ENCODE measurements at regions not wholly inside any gene's neighbourhood (a gene's known extent, or its start where the extent isn't known, plus 50 kb on each side); places are given as distances from the start of the nearest gene placed in this dataset.

DNA sequence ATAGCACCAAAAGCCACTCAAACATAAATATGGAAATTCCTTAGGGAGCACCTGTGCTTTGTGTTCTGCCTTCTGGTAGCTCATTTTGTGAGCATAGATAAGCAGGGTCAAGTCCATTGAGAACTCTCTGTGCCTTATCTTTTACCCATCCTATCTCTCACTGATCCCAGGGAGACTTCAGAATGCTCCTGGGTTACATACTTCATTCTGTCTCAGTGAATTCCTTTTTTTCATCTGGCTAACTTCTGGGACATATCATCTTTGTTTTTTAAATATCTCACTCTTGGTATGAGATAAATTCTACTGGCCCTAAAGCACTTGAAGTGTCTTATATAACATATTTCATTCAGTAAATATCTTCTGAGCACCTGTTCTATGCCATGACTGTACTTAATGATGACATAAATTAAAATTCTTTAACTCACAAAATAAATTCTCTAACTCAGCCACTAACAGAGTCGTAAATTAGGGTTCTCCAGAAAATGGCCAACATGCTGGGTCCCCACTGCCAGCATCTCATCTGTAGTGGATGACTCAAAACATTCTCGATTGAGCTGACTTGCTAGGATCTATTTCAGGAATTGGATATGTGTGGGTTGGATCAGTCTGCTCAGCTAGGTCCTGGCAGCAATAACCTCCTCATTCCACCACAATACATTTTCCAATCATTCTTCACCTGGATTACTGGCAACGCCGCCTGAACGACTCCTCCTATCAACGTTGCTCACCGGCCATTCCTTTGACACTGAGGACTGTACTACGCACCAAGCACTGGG is 170.2 kb downstream of the FOXO1 start:
- no peak for DNase-seq (ENCODE audit: low read depth in 3 of 3)

DNA sequence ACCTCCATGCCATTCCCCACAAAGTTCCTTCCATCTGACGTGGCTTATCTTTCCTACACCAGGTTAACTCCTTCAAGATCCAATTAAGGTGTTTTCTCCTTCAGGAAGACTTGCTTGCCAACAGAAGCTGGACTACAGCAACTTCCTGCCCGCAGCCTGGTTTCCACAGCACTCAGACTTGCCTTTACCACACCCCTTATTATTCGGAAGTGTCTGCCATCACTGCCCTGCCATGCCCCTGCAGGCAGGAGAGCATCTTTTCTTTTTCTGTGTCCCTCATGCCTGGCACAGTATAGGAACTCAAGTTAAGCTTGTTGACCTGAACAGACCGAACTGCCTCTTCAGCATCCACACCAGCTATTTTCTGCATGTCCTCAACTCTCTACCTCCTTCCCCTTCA is 168.0 kb downstream of the FOXO1 start:
- no peak for DNase-seq (ENCODE audit: low read depth in 3 of 3)

DNA sequence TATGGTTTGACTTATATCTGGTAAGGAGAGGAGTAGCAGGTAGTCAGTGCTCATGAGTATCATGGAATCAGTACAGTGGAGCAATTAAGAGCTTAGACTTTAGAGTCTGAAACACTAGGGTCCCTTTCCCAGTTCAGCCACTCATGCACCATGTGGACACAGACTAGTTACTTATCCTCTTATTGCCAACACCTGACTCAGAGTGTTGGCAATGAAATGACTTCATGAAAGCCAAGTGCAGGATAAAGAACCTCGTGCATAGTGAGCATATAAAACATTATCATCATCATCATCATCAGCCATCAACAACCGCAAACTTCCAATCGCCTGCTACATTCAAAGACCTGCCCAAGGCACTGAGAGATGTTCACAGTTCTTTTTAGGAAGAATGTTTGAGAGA is 164.2 kb downstream of the FOXO1 start:
- no peak for DNase-seq (ENCODE audit: low read depth in 3 of 3)

DNA sequence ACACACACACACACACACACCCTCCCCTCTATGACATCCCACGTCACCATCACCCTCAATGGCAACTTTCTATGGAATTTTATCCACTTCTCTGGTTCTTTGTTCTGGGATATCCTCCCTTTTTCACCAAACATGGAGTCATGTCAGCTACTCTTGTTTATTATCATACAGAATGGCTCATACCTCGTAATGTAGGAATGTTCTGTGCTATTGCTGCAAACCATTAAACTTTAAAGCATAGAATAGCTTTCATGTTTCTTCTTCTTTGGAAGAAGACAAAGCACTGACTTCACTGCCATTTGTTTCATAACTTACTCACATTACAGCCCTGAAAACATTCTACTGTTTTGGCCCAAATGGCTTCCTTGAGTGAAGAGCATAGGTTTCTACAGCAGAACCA is 163.4 kb downstream of the FOXO1 start:
- no peak for DNase-seq (ENCODE audit: low read depth in 3 of 3)

DNA sequence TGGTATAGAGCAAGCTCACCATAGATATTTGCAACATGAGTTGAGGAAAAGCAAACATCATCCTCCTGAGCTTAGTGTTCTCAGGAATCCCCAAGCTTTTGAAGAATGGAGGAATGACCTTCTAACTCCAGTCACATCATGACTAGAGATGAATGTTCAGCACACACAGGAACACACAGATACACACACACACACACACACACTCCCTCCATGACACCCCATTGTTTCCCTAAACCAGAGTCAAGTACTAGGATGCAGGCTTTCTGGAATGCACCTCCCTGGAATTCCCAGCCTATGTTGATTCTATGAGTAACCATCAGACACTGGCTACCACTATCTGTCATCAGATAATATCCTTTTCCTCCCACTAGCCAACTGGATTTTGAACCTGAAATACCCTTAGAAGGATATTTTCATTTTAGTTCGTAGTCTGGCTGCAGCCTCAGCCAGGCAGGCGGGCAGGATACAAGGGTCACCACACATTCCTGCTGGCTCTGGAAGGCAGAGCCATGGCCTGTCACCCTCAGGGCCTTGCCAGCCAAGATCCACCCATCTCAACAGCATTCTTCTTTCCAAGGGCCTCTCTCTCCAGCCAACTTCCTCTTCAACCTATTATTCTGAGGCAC is 162.4 kb downstream of the FOXO1 start:
- DNase-seq (ENCODE audit: low read depth in 3 of 3) = no peak

DNA sequence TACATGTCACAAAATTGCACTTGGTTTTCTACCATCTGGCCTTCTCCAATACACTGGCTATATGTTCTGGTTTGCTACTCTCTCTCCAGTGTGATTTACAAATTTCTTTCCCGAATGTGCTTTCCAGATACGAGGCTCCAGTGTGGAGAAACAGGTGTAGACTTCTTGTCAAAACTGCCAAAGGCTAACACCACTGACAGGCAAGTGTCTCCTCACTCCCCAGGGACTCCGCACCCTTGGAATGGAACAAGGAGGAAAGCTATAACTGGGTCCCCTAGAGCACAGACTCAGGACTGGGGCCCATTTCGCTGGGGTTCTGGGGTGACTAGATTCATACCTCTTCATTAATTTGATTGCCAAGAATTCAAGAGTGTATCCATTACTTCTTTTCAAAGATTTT is 161.8 kb downstream of the FOXO1 start:
- no peak for DNase-seq (ENCODE audit: low read depth in 3 of 3)

DNA sequence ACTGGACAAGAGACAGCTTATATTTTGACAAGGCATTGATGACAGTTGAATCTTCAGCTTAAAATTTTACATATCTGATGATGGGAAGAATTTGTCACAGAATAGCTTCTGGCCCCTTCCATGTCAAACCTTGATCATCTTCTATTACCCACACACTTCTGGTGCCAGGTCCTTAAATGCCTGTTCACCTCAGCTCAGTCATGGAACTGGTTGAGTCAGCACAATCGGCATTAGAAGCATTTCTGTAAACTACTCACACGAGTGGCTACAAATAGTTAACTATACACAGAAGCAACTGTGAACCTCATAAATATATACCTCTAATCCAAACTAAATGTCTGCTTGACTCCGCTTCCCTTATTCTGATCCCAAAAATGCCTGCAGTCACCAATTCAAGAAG is 161.2 kb downstream of the FOXO1 start:
- no peak for DNase-seq (ENCODE audit: low read depth in 3 of 3)
